Small intestine (tissue), 7 donors: ENCODE measurements at regions not wholly inside any gene's neighbourhood (a gene's known extent, or its start where the extent isn't known, plus 50 kb on each side); places are given as distances from the start of the nearest gene placed in this dataset.

Experiments used
- DNase-seq, 2 donors: peaks; one replicate each; pipeline versions ENCODE4 v3.0.0 to v3.0.0-alpha.2; 2013
- FAIRE-seq: peaks from 2 replicates; lab custom pipeline; 2012; peaks lifted over from hg19 to GRCh38; lab: Jason Lieb, UNC
- H3K27ac ChIP-seq, 3 donors: one replicate each; pipeline ENCODE4 v1.5.1; 2013; ENCODE audit warnings: low read length in 2 of 3, mild to moderate bottlenecking in 2 of 3, control low read depth in 1 of 3, inconsistent platforms in 1 of 3, low read depth in 1 of 3, moderate library complexity in 1 of 3
- H3K27me3 ChIP-seq, 3 donors: one replicate each; pipeline ENCODE4 v1.6.1; 2013; ENCODE audit warnings: low read length in 3 of 3, inconsistent platforms in 1 of 3; ENCODE audit not compliant: control insufficient read depth in 3 of 3, insufficient read depth in 3 of 3
- H3K36me3 ChIP-seq, 3 donors: one replicate each; pipeline ENCODE4 v1.6.1; 2013; ENCODE audit warnings: low read length in 3 of 3, inconsistent platforms in 1 of 3, low read depth in 1 of 3, mild to moderate bottlenecking in 1 of 3, moderate library complexity in 1 of 3; ENCODE audit not compliant: control insufficient read depth in 3 of 3, insufficient read depth in 2 of 3
- H3K4me1 ChIP-seq, 3 donors: one replicate each; pipeline ENCODE4 v1.6.1; 2013; ENCODE audit warnings: low read length in 2 of 3, inconsistent platforms in 1 of 3, low read depth in 1 of 3, mild to moderate bottlenecking in 1 of 3, moderate library complexity in 1 of 3; ENCODE audit not compliant: control insufficient read depth in 3 of 3, insufficient read depth in 2 of 3
- H3K4me3 ChIP-seq, 3 donors: one replicate each; pipeline ENCODE4 v1.5.1; 2013; ENCODE audit warnings: low read length in 3 of 3, control low read depth in 1 of 3, inconsistent platforms in 1 of 3, low read depth in 1 of 3, mild to moderate bottlenecking in 1 of 3, moderate library complexity in 1 of 3
- H3K9me3 ChIP-seq, 2 donors: one replicate each; pipeline ENCODE4 v1.6.1; 2013; ENCODE audit warnings: low read depth in 1 of 2, low read length in 1 of 2; ENCODE audit not compliant: control insufficient read depth in 2 of 2, insufficient read depth in 1 of 2
- WGBS, 3 donors: extraction: QIAGEN DNeasy Blood & Tissue Kit; methylation state at CpG; one replicate each; pipeline ENCODE4 v1.1.7; 2013; 5-methylcytosine and 5-hydroxymethylcytosine counted together
- donor health status: healthy with polysubstance abuse.
- donor health status: control.
- donor health status: control.
- donor health status: Bipolar disorder and iron deficiency.
- donor health status: healthy.

GRCh38 chr10:76729346-76729745, 908.3 kb downstream of the KCNMA1 start:
- no peaks in the 10 kb centered on the region for H3K27me3 ChIP-seq
- H3K4me1 ChIP-seq, result no peaks in the 10 kb centered on the region
- DNase-seq (no peak), FAIRE-seq (no peak)
- no peaks in the 10 kb centered on the region for H3K36me3 ChIP-seq
- no peaks in the 10 kb centered on the region for H3K9me3 ChIP-seq
- no peak overlapping the region for H3K4me3 ChIP-seq
- H3K27ac ChIP-seq, result no peak overlapping the region

GRCh38 chr10:76727038-76727437, 910.6 kb downstream of the KCNMA1 start:
- WGBS, 3 donors, result 65 to 75% (median 69%) methylated on average over 2 of the region's 2 CpGs
- Histone ChIP-seq H3K4me1 (no peaks in the 10 kb centered on the region), H3K9me3 (no peaks in the 10 kb centered on the region), H3K27me3 (peaks cover 0 to 8% (median 2%) of the 10 kb centered on the region in 3 donors), H3K4me3 (no peak overlapping the region), H3K36me3 (no peaks in the 10 kb centered on the region), H3K27ac (no peak overlapping the region)
- DNase-seq (no peak), FAIRE-seq (no peak)

- peaks cover 0 to 8% (median 2%) of the 10 kb centered on the region in 3 donors for H3K27me3 ChIP-seq
- H3K4me3 ChIP-seq, result no peak overlapping the region
- no peaks in the 10 kb centered on the region for H3K9me3 ChIP-seq
- H3K4me1 ChIP-seq, result no peaks in the 10 kb centered on the region
- FAIRE-seq (no peak), DNase-seq (no peak)
- WGBS, 3 donors, result 28 to 51% (median 38%) methylated on average over 9 of the region's 9 CpGs
- H3K27ac ChIP-seq, result no peak overlapping the region
- no peaks in the 10 kb centered on the region for H3K36me3 ChIP-seq
Measured at GRCh38 chr10:76723844-76724243, 913.8 kb downstream of the KCNMA1 start.

- 84 to 96% (median 91%) methylated on average over 1 of the region's 1 CpG for WGBS, 3 donors
- Histone ChIP-seq H3K4me3 (no peak overlapping the region), H3K27me3 (peaks cover 0 to 8% (median 2%) of the 10 kb centered on the region in 3 donors), H3K9me3 (no peaks in the 10 kb centered on the region), H3K27ac (no peak overlapping the region), H3K36me3 (no peaks in the 10 kb centered on the region), H3K4me1 (no peaks in the 10 kb centered on the region)
- DNase-seq, result no peak
- FAIRE-seq, result no peak
Measured at GRCh38 chr10:76721891-76722505, 915.6 kb downstream of the KCNMA1 start.

GRCh38 chr10:76719006-76719405, 918.6 kb downstream of the KCNMA1 start:
- no peak for FAIRE-seq
- WGBS, 3 donors, result 70 to 76% (median 71%) methylated on average over 4 of the region's 4 CpGs
- no peak for DNase-seq
- H3K4me3 ChIP-seq, result no peak overlapping the region
- H3K36me3 ChIP-seq, result no peaks in the 10 kb centered on the region
- no peaks in the 10 kb centered on the region for H3K4me1 ChIP-seq
- peaks cover 0 to 5% (median 2%) of the 10 kb centered on the region in 3 donors for H3K27me3 ChIP-seq
- H3K9me3 ChIP-seq, result no peaks in the 10 kb centered on the region
- no peak overlapping the region for H3K27ac ChIP-seq

GRCh38 chr10:76717141-76717540, 920.5 kb downstream of the KCNMA1 start:
- Histone ChIP-seq H3K36me3 (no peaks in the 10 kb centered on the region), H3K9me3 (no peaks in the 10 kb centered on the region), H3K27me3 (no peaks in the 10 kb centered on the region), H3K4me1 (no peaks in the 10 kb centered on the region), H3K27ac (no peak overlapping the region), H3K4me3 (no peak overlapping the region)
- 13 to 58% (median 32%) methylated on average over 1 of the region's 1 CpG for WGBS, 3 donors
- no peak for DNase-seq
- FAIRE-seq, result no peak

GRCh38 chr10:76711222-76711997, 926.2 kb downstream of the KCNMA1 start:
- 62 to 67% (median 65%) methylated on average over 8 of the region's 8 CpGs for WGBS, 3 donors
- no peaks in the 10 kb centered on the region for H3K36me3 ChIP-seq
- FAIRE-seq (no peak), DNase-seq (no peak)
- H3K27ac ChIP-seq, result no peak overlapping the region
- no peaks in the 10 kb centered on the region for H3K9me3 ChIP-seq
- no peak overlapping the region for H3K4me3 ChIP-seq
- no peaks in the 10 kb centered on the region for H3K27me3 ChIP-seq
- no peaks in the 10 kb centered on the region for H3K4me1 ChIP-seq

GRCh38 chr10:76700241-76700640, 937.4 kb downstream of the KCNMA1 start:
- no peak overlapping the region for H3K27ac ChIP-seq
- H3K4me1 ChIP-seq, result no peaks in the 10 kb centered on the region
- H3K27me3 ChIP-seq, result no peaks in the 10 kb centered on the region
- 94 to 97% (median 97%) methylated on average over 1 of the region's 1 CpG for WGBS, 3 donors
- FAIRE-seq (no peak), DNase-seq (no peak)
- H3K9me3 ChIP-seq, result no peaks in the 10 kb centered on the region
- no peak overlapping the region for H3K4me3 ChIP-seq
- H3K36me3 ChIP-seq, result no peaks in the 10 kb centered on the region
